Colonic mucosa (tissue), 4 donors: ENCODE measurements at regions not wholly inside any gene's neighbourhood (a gene's known extent, or its start where the extent isn't known, plus 50 kb on each side); places are given as distances from the start of the nearest gene placed in this dataset.

Source experiments
- DNase-seq: peaks from one replicate; pipeline ENCODE4 v3.0.0-alpha.2; 2020
- H3K27ac ChIP-seq: fragments of 200-600 bp; one replicate; pipeline ENCODE4 v1.8.0; 2021
- H3K27me3 ChIP-seq: fragments of 200-600 bp; one replicate; pipeline ENCODE4 v1.8.0; 2021
- H3K36me3 ChIP-seq: fragments of 200-600 bp; one replicate; pipeline ENCODE4 v1.8.0; 2021
- H3K4me1 ChIP-seq: fragments of 200-600 bp; one replicate; pipeline ENCODE4 v1.8.0; 2021; ENCODE audit warnings: mild to moderate bottlenecking
- H3K4me3 ChIP-seq: fragments of 200-600 bp; one replicate; pipeline ENCODE4 v1.8.0; 2021
- H3K9ac ChIP-seq, 2 donors: one replicate each; pipeline ENCODE4 v1.7.0; 2013; ENCODE audit warnings: control low read depth in 2 of 2, low read depth in 2 of 2, low read length in 2 of 2
- H3K9me3 ChIP-seq: fragments of 200-600 bp; one replicate; pipeline ENCODE4 v1.8.0; 2021
- intact Hi-C: fragments of 100-400 bp; cut with DNase I; formaldehyde crosslinking; loops from one replicate; pipeline ENCODE4 v1.14.1; 2022
- TF ChIP-seq, protein P1 (sequence below): fragments of 200-600 bp; IDR thresholded peaks from one replicate; pipeline ENCODE4 v1.8.0; 2022; ENCODE audit warnings: antibody characterized with exemption, mild to moderate bottlenecking
- donor health status: healthy.
- donor health status: DM: no; HTN: no; CAD: no.
- donor health status: DM: no; HTN: no; CAD: no.

DNA sequence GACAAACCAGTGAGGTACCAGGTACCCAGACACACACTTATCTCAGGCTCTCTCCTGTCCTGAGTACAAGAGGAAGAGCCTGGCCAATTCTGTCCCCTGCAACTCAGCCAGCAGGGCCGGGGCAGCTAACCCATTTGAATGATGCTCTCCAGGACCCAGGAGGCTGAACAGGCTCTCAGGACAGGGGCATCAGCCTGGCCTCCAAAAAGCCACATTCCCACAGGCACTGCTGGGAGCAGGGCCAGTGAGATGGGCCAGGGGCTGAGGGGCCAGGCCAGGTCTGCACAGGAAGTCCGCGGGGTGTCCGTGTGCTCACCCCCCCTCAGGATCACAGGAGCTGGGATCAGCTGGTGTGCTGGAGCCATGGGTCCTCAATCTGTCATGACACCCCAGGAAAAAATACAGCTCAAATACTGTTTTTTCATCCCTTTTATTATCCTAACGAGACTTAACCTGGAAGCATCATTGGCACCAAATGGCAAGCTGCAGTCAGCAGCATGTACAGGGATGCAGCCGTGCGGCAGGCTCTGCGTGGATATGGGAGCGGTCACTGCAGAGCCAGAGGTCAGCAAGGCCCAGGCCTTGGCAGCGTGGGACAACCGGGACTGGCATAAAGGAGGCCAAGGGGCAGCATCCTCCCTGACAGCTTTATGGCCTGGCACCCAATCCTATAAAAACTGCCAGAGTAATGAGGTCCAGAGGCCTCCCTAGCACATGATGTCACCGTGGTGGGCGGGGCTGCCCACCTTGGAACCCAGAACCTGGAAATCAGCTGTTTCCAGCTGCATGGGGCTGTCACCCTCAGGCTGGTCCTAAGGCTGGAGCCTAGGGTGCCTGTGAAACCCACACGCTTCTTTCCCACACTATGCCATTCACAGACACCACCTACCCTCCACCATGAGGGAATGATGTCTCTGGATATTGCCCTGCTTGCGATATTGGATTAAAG is 276.7 kb downstream of the C16orf95 start:
- no peak for DNase-seq
- TF ChIP-seq, protein P1, sequence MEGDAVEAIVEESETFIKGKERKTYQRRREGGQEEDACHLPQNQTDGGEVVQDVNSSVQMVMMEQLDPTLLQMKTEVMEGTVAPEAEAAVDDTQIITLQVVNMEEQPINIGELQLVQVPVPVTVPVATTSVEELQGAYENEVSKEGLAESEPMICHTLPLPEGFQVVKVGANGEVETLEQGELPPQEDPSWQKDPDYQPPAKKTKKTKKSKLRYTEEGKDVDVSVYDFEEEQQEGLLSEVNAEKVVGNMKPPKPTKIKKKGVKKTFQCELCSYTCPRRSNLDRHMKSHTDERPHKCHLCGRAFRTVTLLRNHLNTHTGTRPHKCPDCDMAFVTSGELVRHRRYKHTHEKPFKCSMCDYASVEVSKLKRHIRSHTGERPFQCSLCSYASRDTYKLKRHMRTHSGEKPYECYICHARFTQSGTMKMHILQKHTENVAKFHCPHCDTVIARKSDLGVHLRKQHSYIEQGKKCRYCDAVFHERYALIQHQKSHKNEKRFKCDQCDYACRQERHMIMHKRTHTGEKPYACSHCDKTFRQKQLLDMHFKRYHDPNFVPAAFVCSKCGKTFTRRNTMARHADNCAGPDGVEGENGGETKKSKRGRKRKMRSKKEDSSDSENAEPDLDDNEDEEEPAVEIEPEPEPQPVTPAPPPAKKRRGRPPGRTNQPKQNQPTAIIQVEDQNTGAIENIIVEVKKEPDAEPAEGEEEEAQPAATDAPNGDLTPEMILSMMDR, result no peak
- Histone ChIP-seq H3K4me3 (no peak overlapping the region), H3K36me3 (no peaks in the 10 kb centered on the region), H3K27me3 (no peaks in the 10 kb centered on the region), H3K4me1 (no peaks in the 10 kb centered on the region), H3K9ac (no peak overlapping the region), H3K27ac (no peak overlapping the region), H3K9me3 (no peaks in the 10 kb centered on the region)
- intact Hi-C loops, result no loop called here

DNA sequence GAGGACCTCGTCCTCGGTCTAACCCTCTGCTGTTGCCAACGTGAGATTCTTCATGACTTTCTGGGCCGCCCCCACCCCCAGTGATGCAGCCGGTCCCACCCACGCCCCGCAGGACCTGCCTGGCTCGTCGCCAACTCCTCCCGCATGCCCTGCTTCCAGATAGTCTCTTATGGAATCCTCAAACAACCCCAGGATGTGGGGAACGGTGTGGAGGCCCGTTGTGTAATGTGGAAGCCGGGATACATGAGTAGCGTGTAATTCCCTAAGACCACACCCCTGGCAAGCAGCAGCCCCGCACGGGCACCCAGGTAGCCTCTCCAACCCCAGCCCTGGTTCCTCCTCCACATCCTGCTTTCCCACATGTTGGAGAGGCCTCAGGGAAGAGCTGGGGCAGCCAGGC is 275.9 kb downstream of the C16orf95 start:
- DNase-seq, result no peak
- no peaks in the 10 kb centered on the region for H3K27me3 ChIP-seq
- H3K36me3 ChIP-seq, result no peaks in the 10 kb centered on the region
- no peak overlapping the region for H3K9ac ChIP-seq
- H3K9me3 ChIP-seq, result no peaks in the 10 kb centered on the region
- H3K4me1 ChIP-seq, result no peaks in the 10 kb centered on the region
- TF ChIP-seq, protein P1, result no peak
- H3K4me3 ChIP-seq, result no peak overlapping the region
- H3K27ac ChIP-seq, result no peak overlapping the region
- intact Hi-C loops, result no loop called here

DNA sequence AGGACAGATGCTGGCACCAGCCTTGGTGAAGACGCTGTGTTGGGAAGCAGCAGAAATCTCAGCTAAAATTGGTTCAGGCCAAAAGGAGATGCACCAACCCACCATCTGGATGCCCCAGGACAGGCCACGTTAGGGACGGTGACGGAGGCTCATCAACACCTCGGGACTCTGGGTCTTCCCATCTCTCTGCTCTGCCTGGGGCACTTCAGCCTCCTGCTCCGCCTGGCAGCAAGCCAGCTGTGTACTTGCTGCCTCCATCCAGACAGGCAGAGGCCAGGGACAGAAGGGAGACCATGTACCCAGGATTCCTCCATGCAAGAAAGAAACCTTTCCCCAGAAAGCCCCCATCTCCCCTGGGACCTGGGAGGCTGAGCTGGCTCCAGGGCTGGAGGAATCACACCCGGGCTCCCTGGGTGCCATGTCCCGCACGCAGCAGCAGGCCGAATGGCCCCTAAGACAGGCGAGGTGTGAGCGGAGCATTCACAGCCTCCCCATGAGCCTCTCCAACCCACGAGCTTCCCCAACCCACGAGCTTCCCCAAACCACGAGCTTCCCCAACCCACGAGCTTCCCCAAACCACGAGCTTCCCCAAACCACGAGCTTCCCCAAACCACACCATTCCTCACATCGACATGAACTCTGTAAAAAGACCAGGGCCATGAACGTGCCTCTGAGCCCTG is 274.5 kb downstream of the C16orf95 start:
- H3K4me1 ChIP-seq, result no peaks in the 10 kb centered on the region
- H3K9ac ChIP-seq, result no peak overlapping the region
- no peaks in the 10 kb centered on the region for H3K9me3 ChIP-seq
- no peak overlapping the region for H3K4me3 ChIP-seq
- H3K27ac ChIP-seq, result no peak overlapping the region
- TF ChIP-seq, protein P1, result no peak
- no peaks in the 10 kb centered on the region for H3K36me3 ChIP-seq
- DNase-seq, result no peak
- no peaks in the 10 kb centered on the region for H3K27me3 ChIP-seq
- intact Hi-C loops, result no loop called here

DNA sequence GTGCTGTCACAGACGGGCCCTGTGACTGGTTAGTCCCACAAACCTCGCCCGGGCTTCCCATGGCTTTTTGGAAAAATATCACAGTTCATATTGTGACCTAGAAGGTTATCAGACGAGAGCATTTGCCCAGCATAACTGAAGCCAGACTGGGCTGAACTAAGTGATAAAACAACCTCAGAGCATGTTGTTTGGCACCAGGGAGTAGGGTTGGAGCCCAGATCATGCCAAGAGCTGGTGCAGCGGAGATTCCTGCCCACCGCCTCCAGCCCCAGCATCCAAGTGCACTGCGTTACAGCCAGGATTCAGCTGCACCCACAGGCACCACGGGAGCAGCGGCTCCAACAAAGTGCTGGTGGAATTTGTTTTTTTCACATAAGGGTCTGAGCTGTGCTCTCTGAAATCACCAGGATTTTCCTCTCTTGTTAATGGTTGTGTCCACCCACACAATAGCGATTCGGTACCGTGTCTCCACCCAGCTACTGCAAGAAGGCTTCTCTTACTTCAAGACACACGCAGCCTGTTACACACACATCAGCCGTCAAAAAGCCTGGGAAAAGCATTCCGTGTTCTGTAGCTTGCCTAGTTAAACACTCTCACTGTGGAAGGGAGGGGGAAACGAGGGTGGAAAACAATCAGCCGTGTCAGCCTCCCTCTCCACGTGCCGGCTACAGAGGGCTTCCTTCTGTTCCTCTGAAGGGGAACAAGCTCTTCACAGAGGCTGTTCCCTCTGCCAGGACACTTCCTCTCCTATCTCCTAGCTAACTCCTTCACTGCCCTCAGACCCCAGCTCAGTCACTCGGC is 273.8 kb downstream of the C16orf95 start:
- no peaks in the 10 kb centered on the region for H3K9me3 ChIP-seq
- no peak overlapping the region for H3K4me3 ChIP-seq
- TF ChIP-seq, protein P1, result no peak
- no peak overlapping the region for H3K27ac ChIP-seq
- H3K4me1 ChIP-seq, result no peaks in the 10 kb centered on the region
- intact Hi-C loops, result no loop called here
- H3K36me3 ChIP-seq, result no peaks in the 10 kb centered on the region
- no peak overlapping the region for H3K9ac ChIP-seq
- no peaks in the 10 kb centered on the region for H3K27me3 ChIP-seq
- no peak for DNase-seq

DNA sequence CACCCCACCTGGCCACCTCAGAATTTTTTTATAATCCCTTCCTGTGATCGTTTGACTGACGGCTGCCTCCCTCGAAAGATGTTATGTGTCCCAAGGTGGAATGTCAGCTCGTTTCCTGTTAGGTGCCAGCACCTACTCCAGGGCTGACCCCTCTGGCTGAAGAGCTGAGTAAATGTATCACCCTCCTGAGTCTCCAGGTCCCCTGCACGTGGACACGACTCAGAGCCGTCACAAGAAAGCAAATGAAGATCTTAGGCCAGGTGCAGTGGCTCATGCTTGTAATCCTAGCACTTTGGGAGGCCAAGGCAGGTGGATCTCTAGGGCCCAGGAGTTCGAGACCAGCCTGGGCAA is 273.2 kb downstream of the C16orf95 start:
- no peaks in the 10 kb centered on the region for H3K9me3 ChIP-seq
- TF ChIP-seq, protein P1, result no peak
- intact Hi-C loops, result no loop called here
- no peak overlapping the region for H3K9ac ChIP-seq
- no peak overlapping the region for H3K27ac ChIP-seq
- H3K27me3 ChIP-seq, result no peaks in the 10 kb centered on the region
- H3K4me1 ChIP-seq, result no peaks in the 10 kb centered on the region
- no peak for DNase-seq
- no peaks in the 10 kb centered on the region for H3K36me3 ChIP-seq
- no peak overlapping the region for H3K4me3 ChIP-seq
